Keratinocyte (primary cell): ENCODE measurements at regions not wholly inside any gene's neighbourhood (a gene's known extent, or its start where the extent isn't known, plus 50 kb on each side); places are given as distances from the start of the nearest gene placed in this dataset.

Experiments
- DNase-seq: peaks from one replicate; pipeline ENCODE4 v3.0.0-alpha.2; 2011; ENCODE audit warnings: low read depth, missing footprints, low spot score
- FAIRE-seq: peaks from 2 replicates; lab custom pipeline; 2011; peaks lifted over from hg19 to GRCh38; lab: Jason Lieb, UNC
- H2AFZ ChIP-seq: 2 replicates; pipeline ENCODE4 v1.6.0; 2012; ENCODE audit warnings: low read length, control low read depth, inconsistent platforms; ENCODE audit not compliant: control insufficient read depth
- H3K27ac ChIP-seq: 2 replicates; pipeline ENCODE4 v1.5.1; 2011; ENCODE audit warnings: low read length; ENCODE audit not compliant: control insufficient read depth, insufficient read depth
- H3K27me3 ChIP-seq: 3 replicates; pipeline ENCODE4 v1.6.0; 2011; ENCODE audit warnings: low read length; ENCODE audit not compliant: control insufficient read depth, insufficient read depth; ENCODE audit errors: extremely low read depth
- H3K36me3 ChIP-seq, 2 experiments: 2 replicates in 1 of 2; 3 replicates in 1 of 2; pipeline ENCODE4 v1.5.1; 2011; ENCODE audit warnings: low read length in 2 of 2, mild to moderate bottlenecking in 1 of 2; ENCODE audit not compliant: control insufficient read depth in 2 of 2, insufficient read depth in 2 of 2; ENCODE audit errors: extremely low read depth in 1 of 2
- H3K4me1 ChIP-seq: 3 replicates; pipeline ENCODE4 v1.5.1; 2011; ENCODE audit warnings: low read length; ENCODE audit not compliant: control insufficient read depth, insufficient read depth; ENCODE audit errors: extremely low read depth
- H3K4me2 ChIP-seq: 3 replicates; pipeline ENCODE4 v1.6.0; 2011; ENCODE audit warnings: low read depth, low read length; ENCODE audit not compliant: control insufficient read depth, insufficient read depth; ENCODE audit errors: extremely low read depth
- H3K4me3 ChIP-seq, 3 experiments: fragments of 200-600 bp in 1 of 3; sonication (generic) in 1 of 3; 2 replicates in 2 of 3; 3 replicates in 1 of 3; pipeline ENCODE4 v1.5.1; 2011 to 2016; ENCODE audit warnings: low read length in 3 of 3, mild to moderate bottlenecking in 3 of 3, control low read depth in 2 of 3, inconsistent platforms in 1 of 3, low read depth in 1 of 3, mixed read lengths in 1 of 3, mixed run types in 1 of 3, moderate library complexity in 1 of 3; ENCODE audit not compliant: control insufficient read depth in 2 of 3, insufficient read depth in 2 of 3; ENCODE audit errors: extremely low read depth in 1 of 3
- H3K79me2 ChIP-seq: 2 replicates; pipeline ENCODE4 v1.6.0; 2012; ENCODE audit warnings: low read length; ENCODE audit not compliant: control insufficient read depth, insufficient read depth
- H3K9ac ChIP-seq: 3 replicates; pipeline ENCODE4 v1.6.0; 2011; ENCODE audit warnings: low read length; ENCODE audit not compliant: control insufficient read depth, insufficient read depth; ENCODE audit errors: extremely low read depth
- H3K9me1 ChIP-seq: 3 replicates; pipeline ENCODE4 v1.6.0; 2011; ENCODE audit warnings: low read length; ENCODE audit not compliant: control insufficient read depth, insufficient read depth; ENCODE audit errors: extremely low read depth
- H3K9me3 ChIP-seq: 2 replicates; pipeline ENCODE4 v1.5.1; 2012; ENCODE audit warnings: low read depth, low read length; ENCODE audit not compliant: control insufficient read depth
- H4K20me1 ChIP-seq: 3 replicates; pipeline ENCODE4 v1.6.0; 2011; ENCODE audit warnings: low read length; ENCODE audit not compliant: control insufficient read depth, insufficient read depth; ENCODE audit errors: extremely low read depth
- EZH2 ChIP-seq: IDR thresholded peaks from one replicate; pipeline ENCODE4 v1.6.1; 2012; ENCODE audit warnings: inconsistent platforms, mild to moderate bottlenecking, low read length, moderate library complexity
- dilution Hi-C: fragments of 300-500 bp; cut with MboI; formaldehyde crosslinking; loops from one replicate; pipeline ENCODE4 v1.7.0; 2020; ENCODE audit warnings: low sequenced_read_pairs; ENCODE audit not compliant: extremely low pct_ligation_motif_present
- TF ChIP-seq, protein P1 (sequence below), 3 experiments: IDR thresholded peaks in 1 of 3; conservative IDR thresholded peaks in 1 of 3; optimal IDR thresholded peaks in 1 of 3; 2 replicates in 2 of 3; 3 replicates in 1 of 3; pipeline versions ENCODE3 to v1.5.1; 2011; ENCODE audit warnings: low read length in 3 of 3, mild to moderate bottlenecking in 3 of 3, moderate library complexity in 2 of 3, control low read depth in 1 of 3, inconsistent platforms in 1 of 3; ENCODE audit not compliant: insufficient read depth in 2 of 3; ENCODE audit errors: extremely low read depth in 1 of 3

GRCh38 chr2:147568109-147568508 is 276.7 kb upstream of the ACVR2A start:
- DNase-seq (no peak), FAIRE-seq (no peak)
- Histone ChIP-seq H3K9me1 (no peaks in the 10 kb centered on the region), H3K79me2 (no peaks in the 10 kb centered on the region), H2AFZ (no peak overlapping the region), H3K4me2 (no peak overlapping the region), H4K20me1 (no peaks in the 10 kb centered on the region), H3K9me3 (no peaks in the 10 kb centered on the region), H3K4me3 (no peak overlapping the region), H3K4me1 (no peaks in the 10 kb centered on the region), H3K27me3 (no peaks in the 10 kb centered on the region), H3K27ac (no peak overlapping the region), H3K36me3 (no peaks in the 10 kb centered on the region), H3K9ac (no peak overlapping the region)
- TF ChIP-seq, protein P1, sequence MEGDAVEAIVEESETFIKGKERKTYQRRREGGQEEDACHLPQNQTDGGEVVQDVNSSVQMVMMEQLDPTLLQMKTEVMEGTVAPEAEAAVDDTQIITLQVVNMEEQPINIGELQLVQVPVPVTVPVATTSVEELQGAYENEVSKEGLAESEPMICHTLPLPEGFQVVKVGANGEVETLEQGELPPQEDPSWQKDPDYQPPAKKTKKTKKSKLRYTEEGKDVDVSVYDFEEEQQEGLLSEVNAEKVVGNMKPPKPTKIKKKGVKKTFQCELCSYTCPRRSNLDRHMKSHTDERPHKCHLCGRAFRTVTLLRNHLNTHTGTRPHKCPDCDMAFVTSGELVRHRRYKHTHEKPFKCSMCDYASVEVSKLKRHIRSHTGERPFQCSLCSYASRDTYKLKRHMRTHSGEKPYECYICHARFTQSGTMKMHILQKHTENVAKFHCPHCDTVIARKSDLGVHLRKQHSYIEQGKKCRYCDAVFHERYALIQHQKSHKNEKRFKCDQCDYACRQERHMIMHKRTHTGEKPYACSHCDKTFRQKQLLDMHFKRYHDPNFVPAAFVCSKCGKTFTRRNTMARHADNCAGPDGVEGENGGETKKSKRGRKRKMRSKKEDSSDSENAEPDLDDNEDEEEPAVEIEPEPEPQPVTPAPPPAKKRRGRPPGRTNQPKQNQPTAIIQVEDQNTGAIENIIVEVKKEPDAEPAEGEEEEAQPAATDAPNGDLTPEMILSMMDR (optimal IDR thresholded peaks at IDR 0.05 in 1 of 3, IDR thresholded peaks at IDR 0.05 in 1 of 3, conservative IDR thresholded peaks at IDR 0.05 in 1 of 3; ENCODE audit: extremely low read depth in 1 of 3, insufficient read depth in 2 of 3, low read length in 3 of 3) = no peak
- no peak for TF ChIP-seq EZH2
- dilution Hi-C loops = no loop called here

DNA sequence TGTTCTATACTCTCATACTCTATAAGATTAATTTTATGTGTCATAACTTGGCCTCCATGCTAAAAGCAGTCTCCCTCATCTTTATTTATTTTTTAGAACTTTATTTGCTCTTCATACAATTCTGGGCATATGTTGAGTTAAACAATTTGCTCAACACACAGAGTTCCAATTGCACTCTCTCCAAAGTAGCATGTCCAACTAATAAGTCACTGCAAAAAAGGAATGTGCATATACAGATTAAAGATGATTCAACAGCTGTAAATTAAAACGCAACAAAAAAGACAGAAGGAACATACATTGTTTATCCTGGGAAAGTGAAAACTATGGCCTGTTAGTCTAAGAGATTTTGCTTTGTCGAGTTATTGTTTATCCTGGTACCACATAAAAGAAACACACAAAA is 277.7 kb upstream of the ACVR2A start:
- H2AFZ ChIP-seq = no peak overlapping the region
- no peak overlapping the region for H3K27ac ChIP-seq
- H3K27me3 ChIP-seq = no peaks in the 10 kb centered on the region
- H3K9me3 ChIP-seq = no peaks in the 10 kb centered on the region
- dilution Hi-C loops = no loop called here
- H3K4me1 ChIP-seq = no peaks in the 10 kb centered on the region
- no peak overlapping the region for H3K4me3 ChIP-seq
- H4K20me1 ChIP-seq = no peaks in the 10 kb centered on the region
- H3K4me2 ChIP-seq = no peak overlapping the region
- TF ChIP-seq, protein P1 (optimal IDR thresholded peaks at IDR 0.05 in 1 of 3, IDR thresholded peaks at IDR 0.05 in 1 of 3, conservative IDR thresholded peaks at IDR 0.05 in 1 of 3; ENCODE audit: extremely low read depth in 1 of 3, insufficient read depth in 2 of 3, low read length in 3 of 3) = no peak
- no peak for TF ChIP-seq EZH2
- no peak for FAIRE-seq
- no peaks in the 10 kb centered on the region for H3K79me2 ChIP-seq
- H3K9me1 ChIP-seq = no peaks in the 10 kb centered on the region
- no peak for DNase-seq
- H3K36me3 ChIP-seq = no peaks in the 10 kb centered on the region
- H3K9ac ChIP-seq = no peak overlapping the region
